HG02981 (cell line): ENCODE measurements at regions not wholly inside any gene's neighbourhood (a gene's known extent, or its start where the extent isn't known, plus 50 kb on each side); places are given as distances from the start of the nearest gene placed in this dataset.
A peak's percentile ranks its signal among the peaks of the same experiment; 100 is the strongest.
"Not testable (repeated sequence)": the region's sequence is repeated elsewhere in the genome, so short reads cannot be mapped to it uniquely, and the experiment has no call there.

Source experiments
- ATAC-seq: cut with Tn5 transposase; IDR thresholded peaks from one replicate; pipeline ENCODE4 v1.9.1; 2021; ENCODE audit warnings: mild to moderate bottlenecking, moderate library complexity; ENCODE audit not compliant: unreplicated experiment

- ATAC-seq = peak; percentile 56
These were observed 77.8 kb downstream of the LIMS4 start for GRCh38 chr2:110394769-110395168.

GRCh38 chr2:110392366-110392765 is 80.2 kb downstream of the LIMS4 start:
- ATAC-seq = not testable (repeated sequence)

- ATAC-seq = not testable (repeated sequence)
These were observed 81.6 kb downstream of the LIMS4 start for GRCh38 chr2:110391035-110391418.

GRCh38 chr2:110390351-110391034 is 82.1 kb downstream of the LIMS4 start:
- not testable (repeated sequence) for ATAC-seq

- not testable (repeated sequence) for ATAC-seq
These were observed 85.6 kb downstream of the LIMS4 start for GRCh38 chr2:110387044-110387443.

GRCh38 chr2:110386546-110386945 is 86.1 kb downstream of the LIMS4 start:
- not testable (repeated sequence) for ATAC-seq

GRCh38 chr2:110384736-110385119 is 87.9 kb downstream of the LIMS4 start:
- not testable (repeated sequence) for ATAC-seq

GRCh38 chr2:110384109-110384735 is 88.4 kb downstream of the LIMS4 start:
- not testable (repeated sequence) for ATAC-seq

- ATAC-seq = not testable (repeated sequence)
These were observed 89.2 kb downstream of the LIMS4 start for GRCh38 chr2:110383163-110384048.

GRCh38 chr2:110373519-110373918 is 99.1 kb downstream of the LIMS4 start:
- ATAC-seq = not testable (repeated sequence)

GRCh38 chr2:110371633-110372032 is 101.0 kb downstream of the LIMS4 start:
- not testable (repeated sequence) for ATAC-seq

- ATAC-seq = not testable (repeated sequence)
These were observed 115.0 kb downstream of the LIMS4 start for GRCh38 chr2:110357616-110358015.

- not testable (repeated sequence) for ATAC-seq
These were observed 118.2 kb downstream of the LIMS4 start for GRCh38 chr2:110354294-110355018.

GRCh38 chr2:110350718-110351117 is 121.9 kb downstream of the LIMS4 start:
- not testable (repeated sequence) for ATAC-seq

GRCh38 chr2:110348902-110349301 is 123.7 kb downstream of the LIMS4 start:
- not testable (repeated sequence) for ATAC-seq

- ATAC-seq = not testable (repeated sequence)
These were observed 128.1 kb downstream of the LIMS4 start for GRCh38 chr2:110344405-110345035.

- ATAC-seq = not testable (repeated sequence)
These were observed 129.7 kb upstream of the MTLN start for GRCh38 chr2:110342077-110342476.

GRCh38 chr2:110339126-110339525 is 126.8 kb upstream of the MTLN start:
- ATAC-seq = not testable (repeated sequence)

- not testable (repeated sequence) for ATAC-seq
These were observed 126.1 kb upstream of the MTLN start for GRCh38 chr2:110338277-110339003.
